Pancreas (tissue), 10 donors: ENCODE measurements at regions not wholly inside any gene's neighbourhood (a gene's known extent, or its start where the extent isn't known, plus 50 kb on each side); places are given as distances from the start of the nearest gene placed in this dataset.

ENCODE experiments used
- ATAC-seq, 4 donors: fragments of 200-7000 bp; cut with Tn5 transposase; one replicate each; pipeline versions ENCODE4 v1.8.0 to v1.9.1; 2020; ENCODE audit warnings: mild to moderate bottlenecking in 4 of 4, moderate library complexity in 4 of 4
- DNase-seq, 6 donors: peaks; one replicate each; pipeline ENCODE4 v3.0.0-alpha.2; 2020
- FAIRE-seq: peaks from 2 replicates; lab custom pipeline; 2012; peaks lifted over from hg19 to GRCh38; lab: Jason Lieb, UNC
- H3K27ac ChIP-seq, 4 donors: fragments of 200-600 bp; sonication (generic); 1 replicate in 3 of 4; 2 replicates in 1 of 4; pipeline versions ENCODE4 v1.5.0 to v1.8.0; 2020
- H3K27me3 ChIP-seq, 4 donors: fragments of 200-600 bp; one replicate each; pipeline ENCODE4 v1.8.0; 2021
- H3K36me3 ChIP-seq, 3 donors: fragments of 200-600 bp; sonication (generic) in 1 of 3; one replicate each; pipeline versions ENCODE4 v1.5.0 to v1.8.0; 2020 to 2021
- H3K4me1 ChIP-seq, 3 donors: fragments of 200-600 bp; one replicate each; pipeline ENCODE4 v1.8.0; 2021
- H3K4me3 ChIP-seq, 4 donors: fragments of 200-600 bp; sonication (generic) in 2 of 4; one replicate each; pipeline versions ENCODE4 v1.5.0 to v1.8.0; 2020 to 2021
- H3K9me3 ChIP-seq, 4 donors: fragments of 200-600 bp; one replicate each; pipeline ENCODE4 v1.8.0; 2021
- CTCF ChIP-seq, 4 donors: fragments of 200-600 bp; sonication (generic) in 3 of 4; IDR thresholded peaks; one replicate each; pipeline versions ENCODE4 v1.5.0 to v1.8.0; 2021; ENCODE audit warnings: antibody characterized with exemption in 4 of 4
- WGBS, 2 donors: extraction: QIAGEN DNeasy Blood & Tissue Kit; methylation state at CpG; one replicate each; pipeline ENCODE4 v1.1.7; 2013; 5-methylcytosine and 5-hydroxymethylcytosine counted together
- intact Hi-C, 3 donors: fragments of 100-400 bp; cut with DNase I; formaldehyde crosslinking; loops; one replicate each; pipeline versions ENCODE4 v1.11.1 to v1.14.2; 2022
- donor health status: healthy with polysubstance abuse.
- donor health status: DM: no; HTN: no; CAD: no; lungs with moderate emphysema.
- donor health status: DM: no; HTN: no; CAD: no.
- donor health status: control.
- donor health status: control.
- donor health status: Bipolar disorder and iron deficiency.
- donor health status: DM: yes; HTN: yes; CAD: no.
- donor health status: DM: no; HTN: no; CAD: no.
- donor health status: DM: no; HTN: no; CAD: no.
- donor health status: DM: yes; HTN: yes; CAD: no.

- TF ChIP-seq CTCF (IDR thresholded peaks at IDR 0.05): no peak
- H3K9me3 ChIP-seq: no peaks in the 10 kb centered on the region
- no peak for FAIRE-seq
- 53% methylated on average over 3 of the region's 3 CpGs for WGBS, 2 donors
- intact Hi-C loops: no loop called here
- peak in 1 of 4 donors; percentile 47 for ATAC-seq
- no peaks in the 10 kb centered on the region for H3K27me3 ChIP-seq
- no peak overlapping the region for H3K27ac ChIP-seq
- no peaks in the 10 kb centered on the region for H3K4me1 ChIP-seq
- no peak overlapping the region for H3K4me3 ChIP-seq
- no peak for DNase-seq
- no peaks in the 10 kb centered on the region for H3K36me3 ChIP-seq
Observed at GRCh38 chr3:132218817-132219755, 98.1 kb upstream of the ACP3 start.

- no peaks in the 10 kb centered on the region for H3K27me3 ChIP-seq
- no peak for FAIRE-seq
- DNase-seq: no peak
Observed at GRCh38 chr3:132220986-132221385, 96.2 kb upstream of the ACP3 start.

GRCh38 chr3:132222868-132223538, 94.2 kb upstream of the ACP3 start:
- WGBS, 2 donors: 36 to 38% methylated on average over 6 of the region's 6 CpGs

More at GRCh38 chr3:132220986-132221385, 96.2 kb upstream of the ACP3 start:
- no peak for TF ChIP-seq CTCF (IDR thresholded peaks at IDR 0.05)
- Histone ChIP-seq H3K27ac (no peak overlapping the region), H3K4me3 (no peak overlapping the region), H3K9me3 (no peaks in the 10 kb centered on the region), H3K36me3 (no peaks in the 10 kb centered on the region), H3K4me1 (no peaks in the 10 kb centered on the region)
- WGBS, 2 donors: 57 to 60% methylated on average over 4 of the region's 4 CpGs
- intact Hi-C loops: no loop called here
- no peak for ATAC-seq

GRCh38 chr3:132225664-132226063, 91.5 kb upstream of the ACP3 start:
- FAIRE-seq (peak; percentile 39), ATAC-seq (no peak), DNase-seq (no peak)
- intact Hi-C loops: no loop called here
- no peaks in the 10 kb centered on the region for H3K9me3 ChIP-seq
- no peak for TF ChIP-seq CTCF (IDR thresholded peaks at IDR 0.05)
- WGBS, 2 donors: 76 to 88% methylated on average over 2 of the region's 2 CpGs
- no peak overlapping the region for H3K27ac ChIP-seq
- H3K27me3 ChIP-seq: no peaks in the 10 kb centered on the region
- no peaks in the 10 kb centered on the region for H3K4me1 ChIP-seq
- no peak overlapping the region for H3K4me3 ChIP-seq
- no peaks in the 10 kb centered on the region for H3K36me3 ChIP-seq

More at GRCh38 chr3:132222868-132223538, 94.2 kb upstream of the ACP3 start:
- DNase-seq (peak in 1 of 6 donors; percentile 15), ATAC-seq (peak in 1 of 4 donors; percentile 31), FAIRE-seq (no peak)
- Histone ChIP-seq H3K27ac (no peak overlapping the region), H3K4me3 (no peak overlapping the region), H3K36me3 (no peaks in the 10 kb centered on the region), H3K4me1 (no peaks in the 10 kb centered on the region), H3K27me3 (no peaks in the 10 kb centered on the region), H3K9me3 (no peaks in the 10 kb centered on the region)
- intact Hi-C loops: no loop called here
- TF ChIP-seq CTCF (IDR thresholded peaks at IDR 0.05): no peak
